Peyer's patch (tissue), 4 donors: ENCODE measurements at regions not wholly inside any gene's neighbourhood (a gene's known extent, or its start where the extent isn't known, plus 50 kb on each side); places are given as distances from the start of the nearest gene placed in this dataset.

ENCODE experiments used
- DNase-seq, 3 donors: peaks; one replicate each; pipeline ENCODE4 v3.0.0-alpha.2; 2017 to 2019
- H3K27ac ChIP-seq, 4 donors: fragments of 200-600 bp; sonication (generic); one replicate each; pipeline ENCODE4 v1.5.1; 2016 to 2019
- H3K27me3 ChIP-seq, 2 donors: fragments of 200-600 bp; sonication (generic); one replicate each; pipeline ENCODE4 v1.5.1; 2019
- H3K36me3 ChIP-seq, 3 donors: fragments of 200-600 bp; sonication (generic); one replicate each; pipeline ENCODE4 v1.5.1; 2016 to 2019
- H3K4me1 ChIP-seq, 4 donors: fragments of 200-600 bp; sonication (generic); one replicate each; pipeline ENCODE4 v1.5.1; 2016 to 2019
- H3K4me3 ChIP-seq, 4 donors: fragments of 200-600 bp; sonication (generic); 1 replicate in 3 of 4; 2 replicates in 1 of 4; pipeline ENCODE4 v1.5.1; 2016 to 2019; ENCODE audit warnings: mild to moderate bottlenecking in 1 of 4
- H3K9me3 ChIP-seq, 4 donors: fragments of 200-600 bp; sonication (generic); one replicate each; pipeline ENCODE4 v1.5.1; 2016 to 2019; ENCODE audit warnings: mild to moderate bottlenecking in 1 of 4
- POLR2A ChIP-seq, 2 donors: fragments of 450-650 bp; IDR thresholded peaks; one replicate each; pipeline ENCODE4 v1.5.1; 2017; ENCODE audit warnings: antibody characterized with exemption in 2 of 2, mild to moderate bottlenecking in 2 of 2, moderate library complexity in 2 of 2
- TF ChIP-seq, protein P1 (sequence below), 6 experiments: fragments of 450-650 bp in 4 of 6; fragments of 200-600 bp in 2 of 6; sonication (generic) in 1 of 6; IDR thresholded peaks; one replicate each; pipeline ENCODE4 v1.5.1; 2017 to 2019; ENCODE audit warnings: antibody characterized with exemption in 6 of 6, mild to moderate bottlenecking in 3 of 6, moderate library complexity in 1 of 6

GRCh38 chr9:74284581-74285450 lies 212.3 kb upstream of the RORB start:
- Histone ChIP-seq H3K27me3 (no peaks in the 10 kb centered on the region), H3K27ac (no peak overlapping the region), H3K36me3 (no peaks in the 10 kb centered on the region), H3K9me3 (no peaks in the 10 kb centered on the region), H3K4me1 (no peaks in the 10 kb centered on the region), H3K4me3 (no peak overlapping the region)
- DNase-seq: no peak
- TF ChIP-seq POLR2A (IDR thresholded peaks at IDR 0.05): no peak
- TF ChIP-seq, protein P1, sequence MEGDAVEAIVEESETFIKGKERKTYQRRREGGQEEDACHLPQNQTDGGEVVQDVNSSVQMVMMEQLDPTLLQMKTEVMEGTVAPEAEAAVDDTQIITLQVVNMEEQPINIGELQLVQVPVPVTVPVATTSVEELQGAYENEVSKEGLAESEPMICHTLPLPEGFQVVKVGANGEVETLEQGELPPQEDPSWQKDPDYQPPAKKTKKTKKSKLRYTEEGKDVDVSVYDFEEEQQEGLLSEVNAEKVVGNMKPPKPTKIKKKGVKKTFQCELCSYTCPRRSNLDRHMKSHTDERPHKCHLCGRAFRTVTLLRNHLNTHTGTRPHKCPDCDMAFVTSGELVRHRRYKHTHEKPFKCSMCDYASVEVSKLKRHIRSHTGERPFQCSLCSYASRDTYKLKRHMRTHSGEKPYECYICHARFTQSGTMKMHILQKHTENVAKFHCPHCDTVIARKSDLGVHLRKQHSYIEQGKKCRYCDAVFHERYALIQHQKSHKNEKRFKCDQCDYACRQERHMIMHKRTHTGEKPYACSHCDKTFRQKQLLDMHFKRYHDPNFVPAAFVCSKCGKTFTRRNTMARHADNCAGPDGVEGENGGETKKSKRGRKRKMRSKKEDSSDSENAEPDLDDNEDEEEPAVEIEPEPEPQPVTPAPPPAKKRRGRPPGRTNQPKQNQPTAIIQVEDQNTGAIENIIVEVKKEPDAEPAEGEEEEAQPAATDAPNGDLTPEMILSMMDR (IDR thresholded peaks at IDR 0.05): no peak

DNA sequence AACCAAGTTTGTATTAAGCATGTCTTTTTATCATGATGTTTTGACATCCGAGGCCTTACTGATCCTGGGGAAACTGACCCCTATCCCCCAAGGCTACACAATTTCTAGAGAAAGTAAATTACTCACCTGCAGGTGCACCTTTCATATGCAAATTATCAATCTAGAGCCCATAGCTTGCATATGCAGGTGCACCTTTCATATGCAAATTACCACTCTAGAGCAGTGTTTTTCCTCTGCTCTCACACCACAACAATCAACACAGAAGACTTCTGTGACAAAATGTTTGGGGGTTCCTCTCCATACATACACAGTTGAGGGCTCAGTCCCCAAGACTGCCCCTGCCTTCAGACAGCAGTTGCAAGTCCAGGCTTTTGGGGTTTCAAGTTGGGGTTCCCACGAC lies 203.7 kb upstream of the RORB start:
- TF ChIP-seq, protein P1 (IDR thresholded peaks at IDR 0.05): no peak
- no peak for TF ChIP-seq POLR2A (IDR thresholded peaks at IDR 0.05)
- no peak overlapping the region for H3K27ac ChIP-seq
- H3K27me3 ChIP-seq: no peaks in the 10 kb centered on the region
- DNase-seq: no peak
- H3K4me3 ChIP-seq: no peak overlapping the region
- no peaks in the 10 kb centered on the region for H3K4me1 ChIP-seq
- H3K9me3 ChIP-seq: no peaks in the 10 kb centered on the region
- no peaks in the 10 kb centered on the region for H3K36me3 ChIP-seq

GRCh38 chr9:74303945-74304344 lies 193.2 kb upstream of the RORB start:
- no peak for TF ChIP-seq POLR2A (IDR thresholded peaks at IDR 0.05)
- TF ChIP-seq, protein P1 (IDR thresholded peaks at IDR 0.05): no peak
- DNase-seq: no peak
- no peaks in the 10 kb centered on the region for H3K27me3 ChIP-seq
- no peaks in the 10 kb centered on the region for H3K36me3 ChIP-seq
- no peak overlapping the region for H3K27ac ChIP-seq
- no peaks in the 10 kb centered on the region for H3K9me3 ChIP-seq
- H3K4me1 ChIP-seq: no peaks in the 10 kb centered on the region
- H3K4me3 ChIP-seq: no peak overlapping the region

DNA sequence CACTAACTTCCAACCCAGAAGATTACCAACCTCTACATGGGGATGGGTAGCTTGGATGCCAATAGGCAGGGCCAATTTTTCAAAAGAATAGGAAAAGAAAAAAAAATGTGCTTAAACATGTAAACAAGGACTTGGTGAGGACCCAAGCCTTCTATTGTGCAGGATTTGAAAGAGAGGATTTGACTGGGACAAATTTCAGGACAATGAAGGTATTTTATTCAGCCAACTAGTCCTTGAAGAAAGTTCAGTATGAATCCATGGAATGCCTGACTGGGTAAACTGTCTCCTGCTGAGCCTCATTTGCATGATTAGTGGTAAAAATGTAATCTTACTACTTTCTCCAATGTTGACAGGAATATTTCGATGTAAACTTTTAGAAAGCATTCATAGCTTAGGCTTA lies 192.5 kb upstream of the RORB start:
- no peak for DNase-seq
- no peak overlapping the region for H3K4me3 ChIP-seq
- no peaks in the 10 kb centered on the region for H3K9me3 ChIP-seq
- no peaks in the 10 kb centered on the region for H3K36me3 ChIP-seq
- TF ChIP-seq, protein P1 (IDR thresholded peaks at IDR 0.05): no peak
- no peak for TF ChIP-seq POLR2A (IDR thresholded peaks at IDR 0.05)
- H3K27me3 ChIP-seq: no peaks in the 10 kb centered on the region
- no peak overlapping the region for H3K27ac ChIP-seq
- H3K4me1 ChIP-seq: no peaks in the 10 kb centered on the region

- Histone ChIP-seq H3K4me1 (no peaks in the 10 kb centered on the region), H3K27me3 (no peaks in the 10 kb centered on the region), H3K9me3 (no peaks in the 10 kb centered on the region), H3K27ac (no peak overlapping the region), H3K36me3 (no peaks in the 10 kb centered on the region), H3K4me3 (no peak overlapping the region)
- TF ChIP-seq, protein P1 (IDR thresholded peaks at IDR 0.05): no peak
- no peak for DNase-seq
Measured at GRCh38 chr9:74309654-74310053, 187.5 kb upstream of the RORB start.
